GM12891 (cell line): ENCODE measurements at regions not wholly inside any gene's neighbourhood (a gene's known extent, or its start where the extent isn't known, plus 50 kb on each side); places are given as distances from the start of the nearest gene placed in this dataset.

Experiments
- PAX5 ChIP-seq: IDR thresholded peaks from 2 replicates; pipeline ENCODE4 v1.6.1; 2011; ENCODE audit warnings: low read length, moderate library complexity, mild to moderate bottlenecking; ENCODE audit not compliant: insufficient read depth, severe bottlenecking
- POLR2A ChIP-seq: IDR thresholded peaks from 2 replicates; pipeline ENCODE4 v1.6.1; 2011; ENCODE audit warnings: low read depth, low read length, control low read depth

DNA sequence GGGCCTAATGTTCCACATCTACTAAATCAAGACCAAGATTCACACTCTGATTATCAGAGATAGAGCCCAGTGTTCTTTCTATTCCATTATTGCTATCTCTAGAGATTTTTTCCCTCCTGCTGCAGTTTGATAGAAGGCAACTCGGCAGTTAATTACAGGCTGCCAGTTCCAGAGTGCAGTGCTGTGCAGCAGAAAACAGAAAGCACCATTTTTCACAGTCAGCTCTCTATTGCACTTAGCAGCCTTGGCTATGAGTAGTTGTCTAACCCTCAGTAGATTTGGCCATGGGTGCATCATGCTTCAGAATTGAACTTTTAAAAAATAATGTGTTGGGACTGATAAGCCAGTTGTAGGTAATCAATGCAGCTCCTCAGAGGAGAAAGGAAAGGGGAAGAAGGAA lies 295.3 kb downstream of the MID1IP1 start:
- TF ChIP-seq PAX5, result no peak
- no peak for TF ChIP-seq POLR2A
